GM13977 (cell line): ENCODE measurements at regions not wholly inside any gene's neighbourhood (a gene's known extent, or its start where the extent isn't known, plus 50 kb on each side); places are given as distances from the start of the nearest gene placed in this dataset.
"Not testable (repeated sequence)": the region's sequence is repeated elsewhere in the genome, so short reads cannot be mapped to it uniquely, and the experiment has no call there.

Source experiments
- DNase-seq: peaks from one replicate; pipeline ENCODE4 v3.0.0; 2012; ENCODE audit warnings: low spot score
- in situ Hi-C: fragments of 300-500 bp; cut with MboI; formaldehyde crosslinking; loops from one replicate; pipeline ENCODE4 v1.12.0; 2022; ENCODE audit warnings: low sequenced_read_pairs, low pct_unique_long_range_greater_than_20kb, mixed read lengths, inconsistent platforms; ENCODE audit not compliant: unreplicated experiment
- TF ChIP-seq, protein P1 (sequence below): IDR thresholded peaks from 2 replicates; pipeline ENCODE4 v1.5.1; 2012; ENCODE audit warnings: mild to moderate bottlenecking, control low read depth; ENCODE audit not compliant: insufficient read depth; ENCODE audit errors: extremely low read depth, missing control alignments

DNA sequence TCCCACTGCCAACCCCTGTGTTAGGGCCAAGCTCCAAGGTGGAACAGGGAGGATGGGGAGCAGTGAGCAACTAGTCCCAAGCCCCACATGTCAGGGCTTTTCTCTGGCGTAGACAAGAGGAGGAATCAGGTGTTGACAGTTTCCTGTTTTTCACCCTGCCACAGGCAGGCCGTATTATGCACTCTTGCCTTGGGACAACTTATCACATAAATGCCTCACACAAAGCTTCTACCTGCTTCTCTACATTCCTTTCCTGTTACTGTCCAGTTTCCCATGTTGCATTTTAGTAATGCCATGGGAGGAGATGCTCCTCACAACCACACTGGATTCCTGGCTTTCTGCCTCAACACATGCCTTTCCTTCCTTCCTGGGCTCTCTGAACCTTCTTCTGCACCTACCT is 381.2 kb upstream of the ATP11B start:
- in situ Hi-C loops: no loop called here
- TF ChIP-seq, protein P1, sequence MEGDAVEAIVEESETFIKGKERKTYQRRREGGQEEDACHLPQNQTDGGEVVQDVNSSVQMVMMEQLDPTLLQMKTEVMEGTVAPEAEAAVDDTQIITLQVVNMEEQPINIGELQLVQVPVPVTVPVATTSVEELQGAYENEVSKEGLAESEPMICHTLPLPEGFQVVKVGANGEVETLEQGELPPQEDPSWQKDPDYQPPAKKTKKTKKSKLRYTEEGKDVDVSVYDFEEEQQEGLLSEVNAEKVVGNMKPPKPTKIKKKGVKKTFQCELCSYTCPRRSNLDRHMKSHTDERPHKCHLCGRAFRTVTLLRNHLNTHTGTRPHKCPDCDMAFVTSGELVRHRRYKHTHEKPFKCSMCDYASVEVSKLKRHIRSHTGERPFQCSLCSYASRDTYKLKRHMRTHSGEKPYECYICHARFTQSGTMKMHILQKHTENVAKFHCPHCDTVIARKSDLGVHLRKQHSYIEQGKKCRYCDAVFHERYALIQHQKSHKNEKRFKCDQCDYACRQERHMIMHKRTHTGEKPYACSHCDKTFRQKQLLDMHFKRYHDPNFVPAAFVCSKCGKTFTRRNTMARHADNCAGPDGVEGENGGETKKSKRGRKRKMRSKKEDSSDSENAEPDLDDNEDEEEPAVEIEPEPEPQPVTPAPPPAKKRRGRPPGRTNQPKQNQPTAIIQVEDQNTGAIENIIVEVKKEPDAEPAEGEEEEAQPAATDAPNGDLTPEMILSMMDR: no peak
- no peak for DNase-seq

GRCh38 chr3:182413061-182413460 is 380.2 kb upstream of the ATP11B start:
- no peak for DNase-seq
- in situ Hi-C loops: no loop called here
- TF ChIP-seq, protein P1: no peak

DNA sequence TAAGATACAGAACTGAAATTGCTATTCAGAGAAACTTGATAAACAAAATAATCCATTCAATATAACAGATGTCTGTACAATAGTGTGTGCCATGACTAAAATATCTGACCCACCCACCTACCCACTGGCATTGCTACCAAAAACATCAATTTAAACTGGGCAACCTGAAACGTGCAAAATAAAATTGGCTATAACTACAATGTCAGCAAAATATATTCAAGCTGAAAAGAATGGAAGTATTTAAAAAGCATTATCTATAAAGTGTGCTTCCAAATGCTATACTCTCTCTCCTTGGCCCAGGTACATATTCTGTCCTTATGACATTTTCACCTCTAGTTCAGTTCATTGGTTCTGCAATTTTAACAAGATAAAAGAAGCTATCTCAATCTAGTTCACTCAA is 379.6 kb upstream of the ATP11B start:
- in situ Hi-C loops: no loop called here
- no peak for DNase-seq
- TF ChIP-seq, protein P1: no peak

GRCh38 chr3:182414586-182414985 is 378.7 kb upstream of the ATP11B start:
- TF ChIP-seq, protein P1: no peak
- DNase-seq: no peak
- in situ Hi-C loops: no loop called here

DNA sequence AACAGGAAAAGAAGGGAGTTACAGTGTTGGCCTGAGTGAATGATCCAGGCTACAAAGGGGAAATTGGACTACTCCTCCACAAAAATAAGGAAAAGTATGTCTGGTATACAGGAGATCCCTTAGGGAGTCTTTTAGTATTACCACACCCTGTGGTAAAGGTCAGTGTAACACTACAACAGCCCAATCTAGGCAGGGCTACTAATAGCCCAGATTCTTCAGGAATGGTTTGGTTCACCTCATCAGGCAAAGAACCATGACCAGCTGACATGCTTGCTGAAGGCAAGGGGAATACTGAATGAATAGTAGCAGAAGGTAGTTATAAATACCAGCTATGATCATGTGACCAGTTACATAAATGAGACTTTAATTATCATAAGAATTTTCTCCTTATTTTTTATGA is 372.6 kb upstream of the ATP11B start:
- TF ChIP-seq, protein P1: no peak
- in situ Hi-C loops: no loop called here
- no peak for DNase-seq

DNA sequence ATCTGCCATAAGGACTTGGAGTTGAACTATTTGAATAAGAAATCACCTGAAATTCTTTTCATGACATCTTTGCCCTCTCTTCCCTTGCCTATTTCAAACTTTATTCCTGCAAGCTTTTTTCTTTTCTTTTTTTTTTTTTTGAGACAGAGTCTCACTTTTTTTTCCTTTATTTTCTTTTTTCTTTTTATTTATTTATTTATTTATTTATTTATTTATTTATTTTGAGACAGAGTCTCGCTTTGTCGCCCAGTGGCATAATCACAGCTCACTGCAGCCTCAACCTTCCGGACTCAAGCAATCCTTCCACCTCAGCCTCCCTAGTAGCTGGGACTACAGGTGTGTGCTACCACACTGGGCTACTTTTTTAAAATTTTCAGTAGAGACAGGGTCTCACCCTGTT is 369.3 kb upstream of the ATP11B start:
- no peak for DNase-seq
- in situ Hi-C loops: no loop called here
- TF ChIP-seq, protein P1: no peak

GRCh38 chr3:182425926-182426718 is 367.2 kb upstream of the ATP11B start:
- DNase-seq, in situ Hi-C loops: not testable (repeated sequence)

DNA sequence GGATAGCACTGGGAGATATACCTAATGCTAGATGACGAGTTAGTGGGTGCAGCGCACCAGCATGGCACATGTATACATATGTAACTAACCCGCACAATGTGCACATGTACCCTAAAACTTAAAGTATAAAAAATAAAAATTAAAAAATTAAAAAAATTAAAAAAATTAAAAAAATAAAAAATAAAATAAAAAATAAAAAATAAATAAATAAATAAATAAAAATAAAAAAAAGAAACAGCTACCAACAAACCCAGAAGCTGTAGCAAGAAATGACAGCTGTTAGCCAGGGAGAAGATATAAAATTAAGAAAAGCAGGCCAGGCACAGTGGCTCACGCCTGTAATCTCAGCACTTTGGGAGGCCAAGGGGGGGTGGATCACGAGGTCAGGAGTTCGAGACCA is 361.3 kb upstream of the ATP11B start:
- in situ Hi-C loops, DNase-seq: not testable (repeated sequence)
